Inflammatory macrophage treated with lipopolysaccharide for 4 hours (primary cell): ENCODE measurements at regions not wholly inside any gene's neighbourhood (a gene's known extent, or its start where the extent isn't known, plus 50 kb on each side); places are given as distances from the start of the nearest gene placed in this dataset.
A peak's percentile ranks its signal among the peaks of the same experiment; 100 is the strongest.
"Not testable (repeated sequence)": the region's sequence is repeated elsewhere in the genome, so short reads cannot be mapped to it uniquely, and the experiment has no call there.

Source experiments
- DNase-seq: peaks from one replicate; pipeline ENCODE4 v3.0.0-alpha.2; 2020

- DNase-seq, result no peak
Measured at GRCh38 chr3:10707400-10708215, 108.4 kb upstream of the SLC6A11 start.

- no peak for DNase-seq
Measured at GRCh38 chr3:10708216-10708893, 107.7 kb upstream of the SLC6A11 start.

GRCh38 chr3:10709110-10709781 lies 106.8 kb upstream of the SLC6A11 start:
- DNase-seq, result no peak

- DNase-seq, result no peak
Measured at GRCh38 chr3:10712121-10712520, 103.9 kb upstream of the SLC6A11 start.

- no peak for DNase-seq
Measured at GRCh38 chr3:10713656-10714055, 102.4 kb upstream of the SLC6A11 start.

GRCh38 chr3:10715886-10716285 lies 100.1 kb upstream of the SLC6A11 start:
- DNase-seq, result no peak

- no peak for DNase-seq
Measured at GRCh38 chr3:10716964-10717363, 99.1 kb upstream of the SLC6A11 start.

GRCh38 chr3:10717756-10718155 lies 98.3 kb upstream of the SLC6A11 start:
- no peak for DNase-seq

GRCh38 chr3:10721101-10721500 lies 94.9 kb upstream of the SLC6A11 start:
- DNase-seq, result no peak

- no peak for DNase-seq
Measured at GRCh38 chr3:10722911-10723310, 93.1 kb upstream of the SLC6A11 start.

GRCh38 chr3:10723991-10724390 lies 92.0 kb upstream of the SLC6A11 start:
- no peak for DNase-seq

GRCh38 chr3:10725067-10725466 lies 91.0 kb upstream of the SLC6A11 start:
- no peak for DNase-seq

GRCh38 chr3:10725846-10726245 lies 90.2 kb upstream of the SLC6A11 start:
- no peak for DNase-seq

- DNase-seq, result no peak
Measured at GRCh38 chr3:10726787-10727186, 89.2 kb upstream of the SLC6A11 start.

- DNase-seq, result no peak
Measured at GRCh38 chr3:10729439-10729838, 86.6 kb upstream of the SLC6A11 start.

GRCh38 chr3:10732292-10732691 lies 83.7 kb upstream of the SLC6A11 start:
- DNase-seq, result no peak

- no peak for DNase-seq
Measured at GRCh38 chr3:10733297-10733696, 82.7 kb upstream of the SLC6A11 start.

- not testable (repeated sequence) for DNase-seq
Measured at GRCh38 chr3:10736444-10736843, 79.6 kb upstream of the SLC6A11 start.

- DNase-seq, result no peak
Measured at GRCh38 chr3:10737785-10738184, 78.2 kb upstream of the SLC6A11 start.

- peak; percentile 57 for DNase-seq
Measured at GRCh38 chr3:10738688-10739372, 77.2 kb upstream of the SLC6A11 start.

GRCh38 chr3:10740954-10741353 lies 75.1 kb upstream of the SLC6A11 start:
- no peak for DNase-seq

- DNase-seq, result no peak
Measured at GRCh38 chr3:10741891-10742671, 73.9 kb upstream of the SLC6A11 start.
